HL-60/S4 treated with phorbol 12-myristate 13-acetate at 8.2 ng/mL for 4 days and 3 days (cell line): ENCODE measurements at regions not wholly inside any gene's neighbourhood (a gene's known extent, or its start where the extent isn't known, plus 50 kb on each side); places are given as distances from the start of the nearest gene placed in this dataset.
"Not testable (repeated sequence)": the region's sequence is repeated elsewhere in the genome, so short reads cannot be mapped to it uniquely, and the experiment has no call there.

Source experiments
- in situ Hi-C: fragments of 300-500 bp; cut with MboI; formaldehyde crosslinking; loops from 2 replicates; pipeline ENCODE4 v1.15.0; 2022; ENCODE audit warnings: low sequenced_read_pairs

- in situ Hi-C loops = no loop called here
Observed at GRCh38 chr7:13604178-13604577, 385.3 kb downstream of the ETV1 start.

DNA sequence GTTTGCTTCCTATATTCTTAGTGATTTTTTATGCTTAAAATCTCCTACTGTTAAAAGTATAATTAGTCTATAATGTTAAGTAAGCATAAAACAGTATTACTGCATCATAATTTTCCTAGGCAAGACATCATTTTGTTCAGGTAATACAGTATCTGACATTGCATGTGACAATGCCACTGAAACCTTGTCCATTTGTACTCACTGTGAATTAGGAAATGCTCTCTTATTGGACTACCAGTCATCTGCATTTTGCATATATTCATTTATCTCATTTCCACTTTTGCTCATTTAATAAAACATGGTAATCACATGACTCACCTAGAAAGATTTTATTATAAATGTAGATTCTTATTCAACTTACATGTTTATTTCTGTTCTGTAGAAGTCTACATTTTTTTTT lies 379.1 kb downstream of the ETV1 start:
- in situ Hi-C loops = no loop called here

DNA sequence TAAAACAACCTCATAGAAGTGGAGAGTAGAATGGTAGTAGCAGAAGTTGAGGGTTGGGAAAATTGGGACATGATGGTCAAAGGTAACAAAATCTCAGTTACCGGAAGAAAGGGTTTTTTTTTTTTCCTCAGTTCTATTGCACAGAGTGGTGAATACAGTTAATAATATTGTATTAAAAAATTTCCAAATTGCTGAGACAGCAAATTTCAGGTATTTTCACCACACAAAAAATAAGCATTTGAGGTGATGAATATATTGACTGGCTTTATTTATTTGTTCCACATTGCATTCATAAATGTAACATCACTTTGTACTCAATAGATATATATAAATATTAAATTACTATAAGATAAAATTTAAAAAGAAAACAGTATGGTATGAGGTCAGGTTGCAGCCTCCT lies 373.8 kb downstream of the ETV1 start:
- in situ Hi-C loops = no loop called here

- in situ Hi-C loops = no loop called here
Observed at GRCh38 chr7:13627455-13627854, 362.0 kb downstream of the ETV1 start.

GRCh38 chr7:13628239-13629001 lies 361.0 kb downstream of the ETV1 start:
- in situ Hi-C loops = no loop called here

GRCh38 chr7:13631207-13632049 lies 358.0 kb downstream of the ETV1 start:
- in situ Hi-C loops = not testable (repeated sequence)

GRCh38 chr7:13633857-13634256 lies 355.6 kb downstream of the ETV1 start:
- in situ Hi-C loops = no loop called here

DNA sequence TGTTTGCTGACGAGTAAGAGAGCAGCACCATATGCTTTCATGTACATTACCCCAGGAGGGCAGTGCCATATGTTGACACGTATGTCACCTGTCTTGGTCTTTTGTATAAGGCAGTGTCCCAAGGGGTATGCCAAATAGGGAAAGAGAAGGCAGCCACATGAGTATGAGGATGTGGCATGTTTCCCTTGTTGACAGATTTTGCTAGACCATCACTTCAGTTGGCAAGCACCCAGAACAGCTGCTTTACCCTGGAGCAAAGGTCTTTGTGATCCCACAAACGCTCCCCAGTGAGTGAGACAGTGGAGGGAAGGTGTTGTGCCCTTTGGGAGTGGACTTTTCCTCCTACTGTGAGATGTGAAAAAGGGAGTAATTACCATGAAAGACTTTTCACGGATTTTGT lies 350.1 kb downstream of the ETV1 start:
- in situ Hi-C loops = no loop called here

GRCh38 chr7:13641714-13642113 lies 347.8 kb downstream of the ETV1 start:
- in situ Hi-C loops = no loop called here

DNA sequence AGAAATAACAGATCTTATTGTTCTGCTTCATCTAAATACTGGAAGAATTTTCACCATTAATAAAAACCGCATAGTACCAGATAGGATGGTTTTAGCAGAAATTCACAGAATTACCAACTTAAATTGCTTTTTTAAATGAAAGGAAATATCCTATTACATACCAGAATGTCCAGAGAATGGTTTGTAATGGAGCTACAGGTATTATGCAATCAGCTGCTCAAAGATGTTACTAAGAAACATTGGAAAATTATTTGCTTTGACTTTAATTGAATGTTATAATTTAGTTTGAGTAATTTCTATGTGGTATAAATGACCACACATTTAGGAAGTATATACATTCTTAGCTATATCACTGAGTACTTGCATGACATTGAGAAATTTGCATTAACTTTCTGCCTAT lies 338.3 kb downstream of the ETV1 start:
- in situ Hi-C loops = no loop called here

DNA sequence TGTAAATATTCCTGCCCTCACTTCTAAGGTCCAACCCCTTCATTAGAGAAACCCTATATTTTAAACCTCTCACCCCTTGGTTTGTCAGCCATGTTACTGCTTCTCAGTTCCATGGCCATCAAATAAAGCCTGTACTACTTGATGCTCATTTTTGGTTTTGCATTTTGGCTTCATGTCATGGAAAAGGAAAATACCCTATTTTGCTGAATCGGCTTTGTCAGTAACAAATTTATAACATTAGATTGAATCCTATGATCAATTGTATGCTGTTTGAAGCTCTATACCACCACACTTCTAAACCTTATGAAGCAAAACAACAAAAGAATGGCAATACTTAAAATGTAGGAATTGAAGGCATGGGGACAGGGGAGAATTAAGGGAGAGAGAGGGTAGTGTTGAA lies 333.1 kb downstream of the ETV1 start:
- in situ Hi-C loops = no loop called here

DNA sequence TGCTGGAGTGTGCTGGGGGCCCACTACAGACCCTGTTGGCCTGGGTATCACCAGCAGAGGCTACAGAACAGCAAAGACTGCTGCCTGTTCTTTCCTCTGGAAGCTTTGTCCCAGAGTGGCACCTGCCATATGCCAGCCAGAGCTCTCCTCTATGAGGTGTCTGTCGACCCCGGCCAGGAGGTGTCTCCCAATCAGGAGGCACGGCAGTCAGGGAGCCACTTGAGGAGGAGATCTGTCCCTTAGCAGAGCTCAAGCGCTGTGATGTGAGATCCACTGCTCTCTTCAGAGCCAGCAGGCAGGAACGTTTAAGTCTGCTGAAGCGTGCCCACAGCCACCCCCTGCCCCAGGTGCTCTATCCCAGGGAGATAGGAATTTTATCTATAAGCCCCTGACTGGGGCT lies 316.2 kb downstream of the ETV1 start:
- in situ Hi-C loops = no loop called here

GRCh38 chr7:13682626-13683025 lies 306.8 kb downstream of the ETV1 start:
- in situ Hi-C loops = no loop called here

DNA sequence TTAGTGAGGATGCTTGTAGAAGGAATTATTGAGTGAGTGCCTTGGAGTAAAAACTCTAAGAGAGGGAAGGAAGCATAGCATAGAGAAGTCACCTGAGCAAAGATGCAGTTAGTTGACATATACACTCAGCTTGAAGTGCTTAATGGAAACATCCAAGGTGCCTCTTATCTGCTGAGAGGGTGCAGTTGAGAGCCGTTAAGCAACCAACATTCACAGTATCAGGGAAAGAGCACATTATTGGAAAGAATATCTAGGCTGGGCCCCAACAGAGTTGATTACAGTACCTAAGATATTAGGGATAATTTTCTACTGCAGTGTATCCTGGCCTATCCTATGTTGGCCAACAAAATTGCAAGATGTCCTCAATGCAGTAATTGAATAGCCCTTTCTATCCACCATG lies 302.0 kb downstream of the ETV1 start:
- in situ Hi-C loops = no loop called here

- in situ Hi-C loops = no loop called here
Observed at GRCh38 chr7:13692548-13692947, 296.9 kb downstream of the ETV1 start.

- in situ Hi-C loops = no loop called here
Observed at GRCh38 chr7:13702251-13702650, 287.2 kb downstream of the ETV1 start.

GRCh38 chr7:13708670-13709069 lies 280.8 kb downstream of the ETV1 start:
- in situ Hi-C loops = no loop called here

GRCh38 chr7:13713092-13713491 lies 276.4 kb downstream of the ETV1 start:
- in situ Hi-C loops = no loop called here

DNA sequence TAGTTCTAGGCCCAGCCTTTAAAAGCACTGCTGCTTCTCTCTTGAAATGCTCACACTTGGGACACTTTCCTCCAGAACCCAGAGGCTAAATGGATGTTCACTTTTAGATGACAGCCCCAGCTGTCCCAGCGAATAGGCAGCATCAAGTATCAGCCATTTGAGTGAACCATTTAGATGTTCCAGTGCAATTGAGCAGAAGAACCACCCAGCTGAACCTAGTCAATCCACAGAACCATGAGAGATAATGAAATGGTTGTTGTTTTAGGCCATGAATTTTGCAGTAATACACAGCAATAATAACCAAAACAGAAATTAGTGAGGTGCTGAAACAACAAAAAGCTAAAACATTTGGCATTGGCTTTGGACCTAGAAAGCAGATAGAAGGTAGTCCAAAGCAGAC lies 273.9 kb downstream of the ETV1 start:
- in situ Hi-C loops = no loop called here

DNA sequence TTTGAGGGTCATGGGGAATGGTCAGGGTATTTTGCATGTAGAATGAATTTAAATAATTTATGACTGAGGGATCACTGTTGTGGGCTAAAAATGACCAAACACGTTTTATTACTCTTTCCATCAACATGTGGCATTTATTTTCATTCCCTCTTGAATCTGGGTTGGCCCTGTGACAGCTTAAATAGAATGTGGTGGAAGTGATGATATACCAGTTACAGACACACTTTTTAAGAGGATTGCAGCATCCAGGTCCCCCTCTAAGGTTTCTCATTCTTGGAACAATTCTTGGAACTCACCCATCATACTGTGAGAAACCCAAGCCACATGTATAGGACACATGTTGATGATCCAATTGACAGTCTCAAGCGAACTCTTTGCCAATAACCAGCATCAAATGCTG lies 272.4 kb downstream of the ETV1 start:
- in situ Hi-C loops = no loop called here

DNA sequence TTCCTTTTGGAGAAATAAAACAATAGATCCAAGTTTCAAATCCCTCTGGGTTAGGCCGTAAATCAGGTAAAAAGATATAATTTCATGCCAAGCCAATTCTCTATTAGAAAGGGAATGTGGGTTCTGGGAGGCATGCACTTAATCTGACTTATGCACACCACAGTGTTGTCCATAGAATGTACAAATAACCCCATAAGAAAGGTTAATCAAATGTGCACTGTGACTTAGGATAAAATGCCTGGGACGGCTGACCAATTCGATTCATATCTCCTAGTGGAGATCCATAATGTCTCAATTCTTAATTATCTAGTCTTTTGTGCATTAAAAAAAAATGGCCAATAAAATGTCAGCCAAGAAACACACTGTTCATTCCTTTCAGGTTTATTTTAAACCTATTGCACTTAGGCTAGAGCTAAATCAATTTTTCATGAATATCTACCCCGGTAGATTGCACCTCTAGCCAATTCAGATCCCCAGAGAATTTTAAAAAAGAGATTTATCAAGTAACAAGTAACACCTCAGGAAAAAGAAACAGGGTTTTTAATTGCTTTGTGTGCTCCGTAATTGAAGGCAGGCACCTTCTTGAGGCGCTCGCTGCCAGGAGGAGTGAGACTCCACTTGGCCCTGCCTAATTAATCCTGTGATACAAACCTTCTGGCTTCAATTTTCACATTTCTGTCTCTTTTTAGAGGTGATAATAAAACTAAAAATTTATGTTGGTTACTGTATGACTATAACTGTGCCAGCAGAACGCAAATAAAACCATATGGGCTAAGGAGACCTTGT lies 265.1 kb downstream of the ETV1 start:
- in situ Hi-C loops = no loop called here
